Glomerular visceral epithelial cell (primary cell): ENCODE measurements at regions not wholly inside any gene's neighbourhood (a gene's known extent, or its start where the extent isn't known, plus 50 kb on each side); places are given as distances from the start of the nearest gene placed in this dataset.
A peak's percentile ranks its signal among the peaks of the same experiment; 100 is the strongest.
"Not testable (repeated sequence)": the region's sequence is repeated elsewhere in the genome, so short reads cannot be mapped to it uniquely, and the experiment has no call there.

Source experiments
- DNase-seq: peaks from one replicate; pipeline ENCODE4 v3.0.0-alpha.2; 2016; ENCODE audit errors: extremely low spot score

GRCh38 chr7:101708223-101708622 lies 79.1 kb upstream of the MYL10 start:
- DNase-seq, result no peak

GRCh38 chr7:101712652-101713051 lies 83.6 kb upstream of the MYL10 start:
- no peak for DNase-seq

GRCh38 chr7:101714097-101714496 lies 85.0 kb upstream of the MYL10 start:
- DNase-seq, result no peak

GRCh38 chr7:101717628-101718357 lies 88.7 kb upstream of the MYL10 start:
- peak; percentile 89 for DNase-seq

- DNase-seq, result peak; percentile 74
These were observed 89.4 kb upstream of the MYL10 start for GRCh38 chr7:101718363-101719122.

GRCh38 chr7:101719123-101719470 lies 90.0 kb upstream of the MYL10 start:
- DNase-seq, result no peak

GRCh38 chr7:101720324-101720723 lies 91.2 kb upstream of the MYL10 start:
- no peak for DNase-seq

GRCh38 chr7:101722247-101722646 lies 93.2 kb upstream of the MYL10 start:
- no peak for DNase-seq

GRCh38 chr7:101723835-101724234 lies 93.6 kb upstream of the CUX1 start:
- no peak for DNase-seq

- DNase-seq, result no peak
These were observed 92.5 kb upstream of the CUX1 start for GRCh38 chr7:101724957-101725356.

GRCh38 chr7:101725921-101726320 lies 91.5 kb upstream of the CUX1 start:
- DNase-seq, result no peak

- no peak for DNase-seq
These were observed 90.2 kb upstream of the CUX1 start for GRCh38 chr7:101727184-101727583.

- no peak for DNase-seq
These were observed 89.3 kb upstream of the CUX1 start for GRCh38 chr7:101728128-101728527.

- DNase-seq, result not testable (repeated sequence)
These were observed 88.6 kb upstream of the CUX1 start for GRCh38 chr7:101728873-101729240.

- peak; percentile 95 for DNase-seq
These were observed 88.1 kb upstream of the CUX1 start for GRCh38 chr7:101729241-101729883.

- DNase-seq, result no peak
These were observed 85.8 kb upstream of the CUX1 start for GRCh38 chr7:101731502-101732084.

- DNase-seq, result peak; percentile 67
These were observed 83.5 kb upstream of the CUX1 start for GRCh38 chr7:101733713-101734475.

GRCh38 chr7:101736084-101736483 lies 81.3 kb upstream of the CUX1 start:
- DNase-seq, result no peak

- peak; percentile 33 for DNase-seq
These were observed 77.5 kb upstream of the CUX1 start for GRCh38 chr7:101739775-101740398.

GRCh38 chr7:101740981-101741725 lies 76.3 kb upstream of the CUX1 start:
- no peak for DNase-seq
